ENCODE measurements at regions not wholly inside any gene's neighbourhood (a gene's known extent, or its start where the extent isn't known, plus 50 kb on each side); places are given as distances from the start of the nearest gene placed in this dataset.

DNA sequence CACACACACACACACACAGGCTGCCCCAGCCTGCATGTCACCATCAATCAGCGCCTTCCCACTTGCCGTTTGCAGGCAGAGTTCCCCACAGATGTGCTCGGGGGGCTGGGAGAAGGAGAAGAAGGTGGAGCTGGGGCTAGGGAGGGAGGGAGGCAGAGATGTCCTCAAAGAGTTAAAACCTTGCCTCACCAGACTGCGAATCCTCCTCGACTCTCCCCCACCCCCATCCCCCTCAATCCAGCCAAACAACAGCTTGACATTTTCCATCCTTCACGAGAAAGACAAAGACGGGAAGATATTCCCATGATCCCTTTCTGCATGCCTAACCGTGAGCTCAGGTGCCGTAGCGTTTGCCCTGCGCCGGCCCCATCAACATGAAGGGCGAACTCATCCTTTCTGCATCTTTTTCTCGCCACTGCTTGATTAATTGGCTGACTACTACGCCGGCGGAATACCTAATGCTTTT, 365.5 kb downstream of the MIAT start:
- DNase-seq, result no peak

DNA sequence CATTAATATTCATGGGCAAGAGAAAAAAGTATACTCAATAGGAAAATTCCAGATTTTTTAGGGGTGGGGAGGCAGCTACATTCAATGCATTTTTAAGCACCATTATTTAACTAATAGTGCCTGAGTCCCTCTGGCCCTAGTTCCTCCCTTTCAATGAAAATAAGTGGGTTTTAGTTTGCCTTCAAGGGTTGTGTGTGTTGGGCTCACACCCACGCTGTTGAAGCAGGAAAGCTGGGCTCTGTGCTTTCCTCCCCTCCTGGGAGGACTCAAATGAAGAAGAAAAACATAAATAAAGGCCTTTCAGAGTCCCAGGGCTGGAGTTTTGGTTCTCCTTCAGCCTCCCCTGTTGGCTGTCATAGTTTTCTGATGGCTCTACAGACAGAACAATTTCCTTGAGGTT, 366.2 kb downstream of the MIAT start:
- no peak for DNase-seq

GRCh38 chr22:27024982-27025381, 367.6 kb downstream of the MIAT start:
- DNase-seq, result no peak

DNA sequence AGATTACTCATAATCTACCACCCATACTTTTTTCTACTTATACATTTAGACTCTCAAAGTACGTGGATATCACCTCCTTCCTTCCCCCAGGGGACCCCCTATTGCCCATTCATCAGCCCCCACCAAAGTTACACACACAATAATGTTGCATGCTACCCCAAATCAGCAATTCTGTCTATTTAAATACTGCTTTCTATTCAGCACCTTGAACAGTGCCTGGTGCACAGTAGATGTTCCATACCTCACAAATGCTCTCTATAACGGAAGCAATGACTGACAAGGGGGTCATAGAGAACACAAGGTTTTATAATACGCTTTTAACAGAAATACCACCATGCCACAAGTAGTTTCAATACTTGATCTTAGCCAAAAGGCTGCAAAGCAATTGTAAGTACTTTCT, 370.7 kb downstream of the MIAT start:
- DNase-seq, result no peak

DNA sequence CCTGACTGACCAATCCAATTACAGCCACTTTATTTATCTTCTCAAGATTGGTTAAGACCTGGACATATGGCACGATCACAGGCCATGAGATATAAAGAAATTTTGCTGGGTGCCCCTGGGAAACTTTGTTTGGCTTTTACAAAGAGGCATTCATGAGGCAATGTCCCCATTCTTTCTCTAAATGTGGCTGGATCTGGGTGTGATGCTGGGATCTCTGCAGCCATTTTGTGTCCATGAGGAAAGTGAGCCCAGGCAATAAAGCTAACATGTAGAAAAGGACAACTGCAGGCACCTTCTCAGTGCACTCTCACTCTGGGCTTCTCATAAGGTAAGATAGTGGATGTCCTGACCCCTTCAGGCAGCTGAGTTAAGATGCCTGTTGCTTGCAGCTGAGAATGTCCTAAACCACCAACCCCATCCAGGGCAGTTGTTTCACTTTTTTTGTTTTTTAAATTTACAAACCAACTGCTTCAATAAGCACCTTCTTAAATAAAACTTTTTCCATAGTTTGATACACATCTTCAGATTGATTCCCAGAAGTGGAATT, 372.3 kb downstream of the MIAT start:
- no peak for DNase-seq

DNA sequence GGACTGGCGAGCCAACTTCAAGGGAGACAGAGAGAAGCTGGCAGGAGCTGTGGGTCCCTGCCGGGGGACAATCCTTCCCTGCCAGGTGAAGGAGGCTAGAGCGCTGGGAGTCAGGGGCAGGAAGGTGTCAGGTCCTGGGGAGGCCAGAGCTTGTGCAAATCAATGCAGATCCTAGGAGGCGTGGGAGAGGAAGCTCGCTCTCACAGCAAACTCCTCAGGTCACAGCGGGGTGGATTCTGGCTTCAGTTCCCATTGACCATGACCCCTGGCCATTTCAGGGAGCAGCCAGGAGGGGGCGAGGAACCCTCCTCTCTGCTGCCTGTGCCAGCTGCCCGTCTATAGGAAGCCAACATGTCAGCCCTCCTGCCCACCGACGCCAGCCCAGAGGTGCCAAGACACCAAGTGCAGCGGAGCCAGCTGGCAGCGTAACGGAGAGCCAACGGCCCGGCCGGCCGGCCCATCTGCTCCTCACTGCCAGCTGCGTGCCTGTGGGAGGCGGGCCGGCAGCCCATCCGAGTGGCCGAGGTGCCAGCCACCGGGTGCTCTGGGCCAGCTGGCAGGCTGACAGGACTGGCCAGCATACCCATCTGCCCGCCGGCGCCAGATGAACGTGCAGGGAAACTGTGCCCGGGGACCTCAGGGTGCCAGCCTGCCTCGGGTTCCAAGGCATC, 374.8 kb downstream of the MIAT start:
- no peak for DNase-seq

GRCh38 chr22:27041745-27042310, 384.4 kb downstream of the MIAT start:
- no peak for DNase-seq

- DNase-seq, result no peak
Measured at GRCh38 chr22:27043262-27043661, 385.9 kb downstream of the MIAT start.

- DNase-seq, result no peak
Measured at GRCh38 chr22:27045103-27045947, 387.9 kb downstream of the MIAT start.

DNA sequence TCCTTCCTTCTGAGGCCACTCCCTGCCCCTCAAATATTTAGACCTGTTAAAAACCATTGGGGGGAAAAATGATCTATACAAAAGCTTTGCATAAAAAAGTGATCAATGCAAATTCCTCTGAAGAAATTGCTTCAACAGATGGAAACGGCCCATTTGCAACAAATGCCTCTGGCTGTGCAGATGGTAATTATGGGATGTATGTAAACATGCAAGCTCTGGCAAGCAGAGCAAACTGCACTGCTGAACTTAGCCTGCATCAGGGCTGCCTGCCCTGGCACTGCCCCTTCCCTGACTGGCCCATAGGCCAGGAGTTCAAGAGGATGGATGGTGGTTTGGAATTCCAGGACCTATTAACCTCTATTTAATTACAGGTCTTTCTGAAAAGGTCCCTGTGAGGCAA, 388.7 kb downstream of the MIAT start:
- no peak for DNase-seq

DNA sequence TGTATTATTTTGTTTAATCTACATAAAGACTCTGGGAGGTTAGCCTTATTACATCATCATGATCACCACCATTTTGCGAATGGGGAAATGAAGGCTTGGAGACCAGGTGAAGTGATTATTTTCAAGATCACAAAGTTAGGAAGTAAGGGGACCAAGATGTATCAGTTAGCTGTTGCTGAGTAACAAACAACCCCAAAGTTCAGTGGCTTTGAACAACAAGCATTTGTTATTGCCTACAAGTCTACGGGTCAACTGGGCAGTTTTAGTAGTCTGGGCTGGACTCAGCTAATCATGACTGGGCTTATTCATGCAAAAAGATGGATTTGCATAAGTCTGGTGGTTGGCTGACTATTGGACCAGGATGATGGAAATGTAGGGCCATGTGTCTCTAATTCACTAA, 389.2 kb downstream of the MIAT start:
- DNase-seq, result no peak

DNA sequence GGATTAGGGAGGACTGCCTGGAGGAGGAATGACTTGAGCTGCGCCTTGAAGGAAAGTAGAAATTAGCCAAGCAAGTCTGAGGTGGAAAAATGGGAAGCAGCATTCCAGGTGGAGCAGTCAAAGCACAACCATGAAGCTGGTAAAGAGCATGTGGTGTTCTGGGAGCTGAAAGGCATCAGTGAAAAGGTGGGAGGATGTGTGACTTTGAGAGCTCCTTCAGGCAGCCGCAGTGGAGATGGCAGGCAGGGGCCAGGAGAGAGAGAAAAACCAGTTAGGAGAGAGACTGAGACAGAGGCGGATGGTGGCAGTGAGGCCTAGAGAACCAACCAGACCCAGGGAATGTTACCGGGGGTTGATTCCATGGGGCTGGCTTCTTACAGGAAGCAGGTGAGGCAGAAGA, 393.4 kb downstream of the MIAT start:
- DNase-seq, result no peak

GRCh38 chr22:27051407-27051806, 394.0 kb downstream of the MIAT start:
- DNase-seq, result no peak

DNA sequence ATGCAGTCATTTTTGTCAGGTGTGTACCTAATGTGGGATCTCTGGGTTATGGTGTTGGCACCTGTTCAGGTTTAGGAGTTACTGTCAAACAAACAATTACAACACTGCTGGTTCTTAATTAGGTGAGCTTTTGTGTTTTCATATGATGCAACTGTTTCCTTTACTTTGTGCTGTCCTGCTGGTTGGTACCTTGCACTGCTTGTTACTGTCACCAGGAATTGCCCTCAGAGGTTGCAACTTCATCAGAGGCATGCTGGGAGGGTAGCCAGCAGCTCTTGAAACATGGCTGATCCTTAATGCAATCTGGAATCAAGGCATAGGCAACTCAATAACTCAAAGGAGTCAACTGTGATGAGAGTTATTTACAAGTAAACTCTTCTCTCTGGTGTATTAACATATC, 400.3 kb downstream of the MIAT start:
- no peak for DNase-seq

DNA sequence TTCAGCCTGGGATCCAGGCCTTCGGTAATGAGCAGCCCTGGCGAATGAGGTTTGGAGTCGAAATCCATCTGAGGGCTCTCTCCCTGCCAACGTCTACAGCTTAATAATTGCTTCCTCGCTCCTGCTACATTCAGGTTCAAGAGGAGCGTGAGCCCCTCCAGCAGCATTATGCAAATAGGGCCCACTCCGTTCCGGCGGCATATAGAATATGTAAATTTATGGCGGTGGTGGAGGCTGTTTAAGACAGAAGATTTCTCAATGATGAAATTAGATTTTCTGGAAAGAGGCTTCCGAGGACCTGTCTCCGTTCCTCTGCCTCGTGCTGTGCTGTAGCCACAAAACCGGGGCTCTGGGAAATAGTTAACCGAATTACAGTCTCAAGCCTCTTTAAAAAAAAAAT, 402.8 kb downstream of the MIAT start:
- no peak for DNase-seq

- DNase-seq, result no peak
Measured at GRCh38 chr22:27062910-27063309, 405.5 kb downstream of the MIAT start.

DNA sequence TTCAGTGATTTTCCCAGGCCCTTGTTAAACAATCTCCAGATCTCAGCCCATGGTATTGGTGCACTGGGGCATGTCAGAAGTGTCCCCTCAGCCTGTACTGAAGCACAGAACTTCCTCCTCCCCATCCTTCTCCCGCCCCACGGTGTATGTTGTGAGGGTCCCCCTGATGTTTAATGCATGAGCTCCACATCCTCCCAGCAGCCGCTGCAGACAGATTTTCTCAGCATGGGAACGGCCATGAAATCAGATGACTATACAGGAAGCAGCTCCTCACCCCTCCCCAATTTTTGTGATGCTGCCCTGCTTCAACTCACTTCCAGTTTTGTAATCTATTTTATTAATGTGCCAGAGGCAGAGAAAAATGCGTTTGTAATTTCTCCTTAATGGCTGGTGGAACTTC, 406.0 kb downstream of the MIAT start:
- DNase-seq, result no peak

- DNase-seq, result no peak
Measured at GRCh38 chr22:27063841-27064240, 406.5 kb downstream of the MIAT start.

- DNase-seq, result no peak
Measured at GRCh38 chr22:27064386-27064785, 407.0 kb downstream of the MIAT start.

- no peak for DNase-seq
Measured at GRCh38 chr22:27065279-27065678, 407.9 kb downstream of the MIAT start.

DNA sequence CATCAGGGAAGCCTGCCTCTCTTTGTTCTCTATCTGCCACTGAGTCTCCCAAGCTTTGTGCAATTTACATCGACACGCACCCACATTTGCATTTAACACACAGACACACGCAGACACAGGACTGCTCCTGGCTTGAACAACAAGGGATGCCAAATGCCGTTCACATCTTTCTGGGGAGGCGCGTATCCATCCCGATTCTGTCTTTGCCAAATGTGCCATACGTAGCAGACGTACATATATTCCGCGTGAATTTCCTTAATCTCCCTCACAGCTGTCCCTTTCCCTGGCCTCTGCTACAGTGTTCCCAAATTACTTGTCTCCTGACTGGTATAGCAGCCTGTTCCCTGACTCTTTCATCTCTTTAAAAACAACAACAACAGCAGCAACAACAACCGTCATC, 409.5 kb downstream of the MIAT start:
- no peak for DNase-seq

GRCh38 chr22:27068121-27068520, 410.7 kb downstream of the MIAT start:
- no peak for DNase-seq

GRCh38 chr22:27070594-27070993, 413.2 kb downstream of the MIAT start:
- no peak for DNase-seq

Data from NCI-H2107 (cell line).